ENCODE measurements at regions not wholly inside any gene's neighbourhood (a gene's known extent, or its start where the extent isn't known, plus 50 kb on each side); places are given as distances from the start of the nearest gene placed in this dataset.

GRCh38 chr16:25637236-25637635 lies 54.5 kb upstream of the HS3ST4 start (continued):
- no peak for TF ChIP-seq CHD7 (IDR thresholded peaks at IDR 0.05; ENCODE audit: insufficient replicate concordance, low read length)
- TF ChIP-seq E2F6 (IDR thresholded peaks at IDR 0.05), result no peak

Data from H1 (cell line).